H1 (cell line): ENCODE measurements at regions not wholly inside any gene's neighbourhood (a gene's known extent, or its start where the extent isn't known, plus 50 kb on each side); places are given as distances from the start of the nearest gene placed in this dataset.

Experiments
- CBX8 ChIP-seq: fragments of 300-800, 300-1000 bp; sonication (generic); IDR thresholded peaks from 2 replicates; pipeline ENCODE4 v1.7.1; 2016; ENCODE audit warnings: low read depth, low read length, borderline replicate concordance
- CHD1 ChIP-seq: IDR thresholded peaks from 2 replicates; pipeline ENCODE4 v1.6.1; 2012; ENCODE audit warnings: low read depth, low read length, improper control_type of control experiment
- CREB1 ChIP-seq: IDR thresholded peaks from 2 replicates; pipeline ENCODE4 v1.6.1; 2012; ENCODE audit warnings: inconsistent platforms
- KDM1A ChIP-seq: fragments of 200-600, 300-600 bp; sonication (generic); IDR thresholded peaks from 2 replicates; pipeline ENCODE4 v1.7.1; 2016; ENCODE audit warnings: mild to moderate bottlenecking, low read length, borderline replicate concordance
- PHF8 ChIP-seq: fragments of 200-600 bp; sonication (generic); conservative IDR thresholded peaks from 2 replicates; pipeline ENCODE4 v1.7.1; 2012; ENCODE audit warnings: low read depth, mild to moderate bottlenecking, inconsistent platforms, low read length, moderate library complexity
- POLR2AphosphoS5 ChIP-seq: IDR thresholded peaks from 2 replicates; pipeline ENCODE4 v1.6.1; 2011; ENCODE audit warnings: low read depth, low read length
- RFX5 ChIP-seq: IDR thresholded peaks from 2 replicates; pipeline ENCODE4 v1.6.1; 2011; ENCODE audit warnings: low read depth, low read length, improper control_type of control experiment, borderline replicate concordance
- ZNF274 ChIP-seq: IDR thresholded peaks from 2 replicates; pipeline ENCODE4 v1.7.0; 2012; ENCODE audit warnings: low read length, borderline replicate concordance; ENCODE audit errors: extremely low read depth
- TF ChIP-seq, protein P1 (sequence below): IDR thresholded peaks from 2 replicates; pipeline ENCODE4 v1.6.1; 2012; ENCODE audit warnings: inconsistent platforms

DNA sequence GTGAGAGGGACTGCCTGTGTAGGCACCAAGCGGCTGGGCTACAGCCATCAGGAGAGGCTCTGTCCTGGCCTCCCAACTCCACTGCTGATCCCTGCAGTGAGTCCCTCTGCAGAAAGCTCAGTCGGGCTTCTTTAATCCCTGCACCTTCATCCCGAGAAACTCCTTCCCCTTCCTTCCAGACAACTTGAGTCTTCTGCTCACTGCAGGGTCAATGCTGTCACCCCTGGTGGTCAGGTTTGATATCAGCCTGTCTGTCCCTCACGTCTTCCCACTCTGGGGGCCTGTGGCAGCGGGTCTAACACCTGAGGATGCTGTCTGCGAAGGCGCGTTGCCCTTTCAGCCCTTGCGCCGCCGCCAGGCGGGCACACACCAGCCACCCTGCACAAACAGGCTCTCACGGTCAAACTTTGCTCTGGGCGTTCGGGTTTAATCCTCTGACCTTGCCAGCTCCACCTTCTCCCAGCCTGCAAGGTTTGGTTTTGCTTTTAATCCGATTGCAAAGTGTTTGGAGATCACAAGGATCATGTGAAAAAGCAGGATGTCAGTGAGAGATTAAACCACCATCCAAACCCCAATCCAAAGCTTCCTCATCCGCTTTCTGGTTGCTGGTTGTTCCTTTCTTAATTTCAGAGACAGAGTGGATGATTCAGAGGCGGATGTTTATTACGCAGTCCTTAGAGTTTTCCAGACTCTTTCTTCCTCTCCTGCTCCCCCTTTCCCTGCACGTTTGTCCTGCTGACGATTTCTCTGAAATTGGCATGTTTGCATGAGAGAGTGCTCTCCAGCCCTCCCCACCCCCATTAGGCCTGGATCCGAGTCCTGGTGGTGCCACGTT is 74.8 kb upstream of the SLC34A2 start (continued):
- TF ChIP-seq PHF8 (no peak), KDM1A (no peak), CREB1 (no peak), POLR2AphosphoS5 (no peak), CBX8 (no peak), CHD1 (no peak), RFX5 (no peak), ZNF274 (no peak)
- TF ChIP-seq, protein P1, sequence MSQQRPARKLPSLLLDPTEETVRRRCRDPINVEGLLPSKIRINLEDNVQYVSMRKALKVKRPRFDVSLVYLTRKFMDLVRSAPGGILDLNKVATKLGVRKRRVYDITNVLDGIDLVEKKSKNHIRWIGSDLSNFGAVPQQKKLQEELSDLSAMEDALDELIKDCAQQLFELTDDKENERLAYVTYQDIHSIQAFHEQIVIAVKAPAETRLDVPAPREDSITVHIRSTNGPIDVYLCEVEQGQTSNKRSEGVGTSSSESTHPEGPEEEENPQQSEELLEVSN, result no peak
